Mesothelial cell of epicardium (in vitro differentiated cells): ENCODE measurements at regions not wholly inside any gene's neighbourhood (a gene's known extent, or its start where the extent isn't known, plus 50 kb on each side); places are given as distances from the start of the nearest gene placed in this dataset.
"Not testable (repeated sequence)": the region's sequence is repeated elsewhere in the genome, so short reads cannot be mapped to it uniquely, and the experiment has no call there.

Experiments used
- DNase-seq, 2 experiments: peaks; one replicate each; pipeline ENCODE4 v3.0.0; 2021; ENCODE audit warnings: low spot score in 2 of 2; ENCODE audit not compliant: unreplicated experiment in 2 of 2
- H3K27ac Mint-ChIP-seq: 2 replicates; pipeline ENCODE4 v1.8.0; 2021; ENCODE audit warnings: mixed read lengths
- H3K27me3 Mint-ChIP-seq: 2 replicates; pipeline ENCODE4 v1.8.0; 2021; ENCODE audit warnings: low read depth, mixed read lengths
- H3K36me3 Mint-ChIP-seq: 2 replicates; pipeline ENCODE4 v1.8.0; 2021; ENCODE audit warnings: mixed read lengths
- H3K4me1 Mint-ChIP-seq: 2 replicates; pipeline ENCODE4 v1.8.0; 2021; ENCODE audit warnings: mixed read lengths
- H3K4me3 Mint-ChIP-seq: 2 replicates; pipeline ENCODE4 v1.8.0; 2021; ENCODE audit warnings: mild to moderate bottlenecking, moderate library complexity, mixed read lengths
- H3K9me3 Mint-ChIP-seq: 2 replicates; pipeline ENCODE4 v1.8.0; 2021; ENCODE audit warnings: mixed read lengths
- TF ChIP-seq, protein P1 (sequence below): fragments of 200-600 bp; sonication (generic); IDR thresholded peaks from one replicate; pipeline ENCODE4 v1.5.0; 2021; ENCODE audit warnings: antibody characterized with exemption; ENCODE audit not compliant: unreplicated experiment

DNA sequence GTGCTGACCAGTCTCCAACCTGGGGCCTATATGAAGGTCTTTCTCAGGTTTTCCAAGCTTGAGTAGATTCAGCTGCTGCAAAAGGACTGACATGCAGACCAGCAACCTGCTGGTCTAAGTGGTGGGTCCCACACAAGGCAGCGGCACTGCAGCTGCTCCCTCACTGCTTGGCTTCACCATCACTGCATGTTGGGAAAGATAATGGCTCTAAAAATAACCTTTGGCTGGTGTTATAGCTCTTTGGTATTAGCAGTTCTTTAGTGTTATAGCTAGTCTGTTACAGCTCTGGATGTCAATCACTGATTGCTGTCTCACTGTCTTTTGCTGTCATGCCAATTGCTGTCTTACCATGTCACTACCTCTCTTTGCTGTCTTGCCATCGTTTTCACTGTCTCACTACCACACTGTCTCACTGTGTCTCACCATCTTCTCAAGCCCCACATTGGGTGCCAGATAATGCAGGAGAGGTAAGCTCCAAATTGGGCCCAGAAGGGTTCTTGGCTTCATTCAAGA, 726.4 kb downstream of the TENT5A start:
- peaks cover 47% of the 10 kb centered on the region for H3K9me3 Mint-ChIP-seq
- H3K4me1 Mint-ChIP-seq, result no peaks in the 10 kb centered on the region
- no peak for DNase-seq
- H3K4me3 Mint-ChIP-seq, result no peak overlapping the region
- no peaks in the 10 kb centered on the region for H3K36me3 Mint-ChIP-seq
- no peaks in the 10 kb centered on the region for H3K27me3 Mint-ChIP-seq
- TF ChIP-seq, protein P1, sequence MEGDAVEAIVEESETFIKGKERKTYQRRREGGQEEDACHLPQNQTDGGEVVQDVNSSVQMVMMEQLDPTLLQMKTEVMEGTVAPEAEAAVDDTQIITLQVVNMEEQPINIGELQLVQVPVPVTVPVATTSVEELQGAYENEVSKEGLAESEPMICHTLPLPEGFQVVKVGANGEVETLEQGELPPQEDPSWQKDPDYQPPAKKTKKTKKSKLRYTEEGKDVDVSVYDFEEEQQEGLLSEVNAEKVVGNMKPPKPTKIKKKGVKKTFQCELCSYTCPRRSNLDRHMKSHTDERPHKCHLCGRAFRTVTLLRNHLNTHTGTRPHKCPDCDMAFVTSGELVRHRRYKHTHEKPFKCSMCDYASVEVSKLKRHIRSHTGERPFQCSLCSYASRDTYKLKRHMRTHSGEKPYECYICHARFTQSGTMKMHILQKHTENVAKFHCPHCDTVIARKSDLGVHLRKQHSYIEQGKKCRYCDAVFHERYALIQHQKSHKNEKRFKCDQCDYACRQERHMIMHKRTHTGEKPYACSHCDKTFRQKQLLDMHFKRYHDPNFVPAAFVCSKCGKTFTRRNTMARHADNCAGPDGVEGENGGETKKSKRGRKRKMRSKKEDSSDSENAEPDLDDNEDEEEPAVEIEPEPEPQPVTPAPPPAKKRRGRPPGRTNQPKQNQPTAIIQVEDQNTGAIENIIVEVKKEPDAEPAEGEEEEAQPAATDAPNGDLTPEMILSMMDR, result no peak
- no peak overlapping the region for H3K27ac Mint-ChIP-seq

DNA sequence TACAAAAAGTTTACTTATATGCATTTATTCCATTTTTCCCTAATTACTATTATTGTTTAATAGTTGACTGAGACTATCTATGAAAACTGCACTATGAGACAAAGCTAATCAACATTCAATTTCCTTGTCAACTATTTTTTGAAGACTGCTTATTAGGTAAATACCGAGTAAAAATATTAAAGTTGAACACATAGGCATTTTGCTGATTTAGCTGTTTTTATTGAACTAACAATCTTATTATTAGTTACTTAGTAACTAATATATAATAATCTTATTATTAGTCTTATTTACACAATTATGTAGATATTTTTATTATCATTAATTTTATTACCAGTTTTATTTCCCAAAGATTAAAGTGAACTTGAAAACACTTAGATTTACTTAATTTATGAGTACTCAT, 728.8 kb downstream of the TENT5A start:
- peaks cover 60% of the 10 kb centered on the region for H3K9me3 Mint-ChIP-seq
- no peaks in the 10 kb centered on the region for H3K27me3 Mint-ChIP-seq

DNA sequence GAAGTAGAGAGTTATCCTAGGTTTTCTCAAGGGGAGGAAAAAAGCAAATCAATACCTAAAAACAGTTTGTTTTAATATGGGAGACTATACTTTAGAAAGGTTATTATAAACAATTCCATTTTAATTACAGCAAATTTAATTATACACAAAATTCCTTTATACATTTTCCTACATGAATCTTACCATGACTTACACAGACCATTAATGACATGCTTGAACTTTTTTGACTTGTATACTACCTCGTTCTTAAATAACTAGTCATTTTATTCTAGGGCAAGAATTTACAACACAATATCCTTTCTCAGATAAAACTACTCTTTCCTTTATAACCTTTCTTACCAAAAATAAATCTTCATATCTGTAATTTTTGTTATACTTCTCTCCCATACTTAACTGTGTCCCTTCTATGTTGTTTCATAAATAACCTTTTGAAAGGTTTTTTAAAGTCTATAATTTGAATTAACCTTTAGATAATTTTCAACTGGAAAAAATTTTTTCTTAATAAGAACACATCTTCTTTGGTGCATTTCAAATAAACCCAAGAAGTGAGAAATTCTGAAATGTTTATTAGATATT, 729.4 kb downstream of the TENT5A start:
- TF ChIP-seq, protein P1, result no peak
- no peak overlapping the region for H3K4me3 Mint-ChIP-seq
- H3K27me3 Mint-ChIP-seq, result no peaks in the 10 kb centered on the region
- H3K4me1 Mint-ChIP-seq, result no peaks in the 10 kb centered on the region
- no peaks in the 10 kb centered on the region for H3K36me3 Mint-ChIP-seq
- no peak for DNase-seq
- peaks cover 56% of the 10 kb centered on the region for H3K9me3 Mint-ChIP-seq
- no peak overlapping the region for H3K27ac Mint-ChIP-seq

More for the DNA sequence above, 728.8 kb downstream of the TENT5A start:
- DNase-seq, result no peak
- TF ChIP-seq, protein P1, result no peak
- H3K4me3 Mint-ChIP-seq, result no peak overlapping the region
- no peaks in the 10 kb centered on the region for H3K36me3 Mint-ChIP-seq
- no peak overlapping the region for H3K27ac Mint-ChIP-seq
- H3K4me1 Mint-ChIP-seq, result no peaks in the 10 kb centered on the region

DNA sequence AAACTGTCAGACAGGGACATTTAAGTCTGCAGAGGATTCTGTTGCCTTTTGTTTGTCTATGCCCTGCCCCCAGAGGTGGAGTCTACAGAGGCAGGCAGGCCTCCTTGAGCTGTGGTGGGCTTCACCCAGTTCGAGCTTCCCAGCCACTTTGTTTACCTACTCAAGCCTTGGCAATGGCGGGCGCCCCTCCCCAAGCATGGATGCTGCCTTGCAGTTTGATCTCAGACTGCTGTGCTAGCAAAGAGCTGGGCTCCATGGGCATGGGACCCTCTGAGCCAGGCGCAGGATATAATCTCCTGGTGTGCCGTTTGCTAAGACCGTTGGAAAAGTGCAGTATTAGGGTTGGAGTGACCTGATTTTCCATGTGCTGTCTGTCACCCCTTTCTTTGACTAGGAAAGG, 734.9 kb downstream of the TENT5A start:
- not testable (repeated sequence) for H3K4me1 Mint-ChIP-seq, H3K27ac Mint-ChIP-seq
- peaks cover 65% of the 10 kb centered on the region for H3K9me3 Mint-ChIP-seq

DNA sequence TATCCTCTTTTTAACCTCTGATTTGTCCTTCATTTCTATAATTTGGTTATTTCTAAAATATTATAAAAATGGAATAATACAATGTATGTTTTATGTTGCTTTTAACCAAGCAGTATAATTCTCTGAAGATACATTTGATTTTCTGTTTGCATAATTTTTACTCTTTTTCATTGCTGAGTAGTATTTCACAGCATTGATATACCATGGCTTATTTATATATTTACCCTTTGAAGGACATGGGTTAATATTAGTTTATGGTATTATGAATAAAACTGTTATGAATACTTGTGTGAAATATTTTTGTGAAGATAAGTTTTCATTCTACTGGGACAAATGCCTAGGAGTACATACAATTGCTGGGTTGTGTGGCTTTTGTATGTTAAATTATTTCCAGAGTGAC, 748.6 kb downstream of the TENT5A start:
- Mint-ChIP-seq H3K27ac (no peak overlapping the region), H3K9me3 (peaks cover 34% of the 10 kb centered on the region), H3K4me3 (no peak overlapping the region), H3K36me3 (no peaks in the 10 kb centered on the region), H3K4me1 (no peaks in the 10 kb centered on the region), H3K27me3 (no peaks in the 10 kb centered on the region)
- no peak for DNase-seq
- TF ChIP-seq, protein P1, result no peak

More for the DNA sequence above, 734.9 kb downstream of the TENT5A start:
- H3K27me3 Mint-ChIP-seq, H3K4me3 Mint-ChIP-seq, H3K36me3 Mint-ChIP-seq, DNase-seq: not testable (repeated sequence)

DNA sequence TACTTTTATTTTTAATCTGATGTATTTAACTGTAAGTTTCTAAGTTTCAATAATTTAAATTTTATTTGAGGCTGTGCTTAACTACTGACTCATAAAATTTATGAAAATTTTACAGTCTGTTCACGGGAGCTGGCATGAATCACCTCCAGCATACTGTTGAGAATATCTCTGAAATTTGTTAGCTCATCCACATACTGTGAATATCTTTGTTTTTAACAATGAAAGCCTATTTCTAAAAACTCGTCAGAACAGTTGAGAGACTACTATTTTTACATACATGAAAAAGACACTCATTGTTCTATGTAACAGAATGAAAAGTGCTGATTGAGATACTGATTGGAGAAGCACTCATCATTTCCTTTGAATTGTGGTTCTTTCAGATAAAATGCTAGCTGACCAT, 749.3 kb downstream of the TENT5A start:
- peaks cover 26% of the 10 kb centered on the region for H3K9me3 Mint-ChIP-seq
- H3K27ac Mint-ChIP-seq, result no peak overlapping the region
- TF ChIP-seq, protein P1, result no peak
- DNase-seq, result no peak
- no peaks in the 10 kb centered on the region for H3K36me3 Mint-ChIP-seq
- H3K4me1 Mint-ChIP-seq, result no peaks in the 10 kb centered on the region
- H3K4me3 Mint-ChIP-seq, result no peak overlapping the region
- H3K27me3 Mint-ChIP-seq, result no peaks in the 10 kb centered on the region
